HepG2 (cell line): ENCODE measurements at regions not wholly inside any gene's neighbourhood (a gene's known extent, or its start where the extent isn't known, plus 50 kb on each side); places are given as distances from the start of the nearest gene placed in this dataset.

ENCODE experiments used
- ATF7 ChIP-seq, 2 experiments: fragments of 450-650 bp in 1 of 2; sonication (generic) in 1 of 2; formaldehyde crosslinking in 1 of 2; IDR thresholded peaks; 2 replicates each; pipeline versions ENCODE4 v1.4.0 to v1.6.1; 2016 to 2020; ENCODE audit warnings: antibody characterized with exemption in 1 of 2, mild to moderate bottlenecking in 1 of 2, missing genetic modification reagents in 1 of 2
- CTCF ChIP-seq: sonication (generic); formaldehyde crosslinking; IDR thresholded peaks from 2 replicates; pipeline ENCODE4 v1.5.0; 2020; ENCODE audit warnings: mild to moderate bottlenecking, missing genetic modification reagents, moderate library complexity
- ELK4 ChIP-seq: sonication (generic); formaldehyde crosslinking; IDR thresholded peaks from 2 replicates; pipeline ENCODE4 v1.9.0; 2021; ENCODE audit warnings: missing genetic modification reagents, borderline replicate concordance
- RELA ChIP-seq: sonication (generic); formaldehyde crosslinking; IDR thresholded peaks from 2 replicates; pipeline ENCODE4 v1.4.0; 2020; ENCODE audit warnings: missing genetic modification reagents
- RFX5 ChIP-seq: IDR thresholded peaks from 2 replicates; pipeline ENCODE4 v1.6.1; 2011; ENCODE audit warnings: low read depth, low read length, improper control_type of control experiment
- SUZ12 ChIP-seq: fragments of 150-350 bp; IDR thresholded peaks from 2 replicates; pipeline ENCODE4 v1.6.1; 2014; ENCODE audit warnings: low read depth, low read length
- ZNF264 ChIP-seq: sonication (generic); formaldehyde crosslinking; IDR thresholded peaks from 2 replicates; pipeline ENCODE4 v1.4.0; 2020; ENCODE audit warnings: missing genetic modification reagents
- ZNF629 ChIP-seq: sonication (generic); formaldehyde crosslinking; conservative IDR thresholded peaks from 2 replicates; pipeline ENCODE4 v1.5.0; 2020; ENCODE audit warnings: missing genetic modification reagents

- no peak for TF ChIP-seq ZNF629 (CRISPR knock-in tag)
- no peak for TF ChIP-seq RELA (CRISPR knock-in tag)
- TF ChIP-seq ELK4 = no peak
- no peak for TF ChIP-seq ZNF264
- no peak for TF ChIP-seq SUZ12
- TF ChIP-seq ATF7 (IDR thresholded peaks at IDR 0.05) = no peak
- no peak for TF ChIP-seq ATF7 (CRISPR knock-in tag; IDR thresholded peaks at IDR 0.05)
- TF ChIP-seq CTCF = no peak
- no peak for TF ChIP-seq RFX5
Observed at GRCh38 chr6:1239805-1240204, 72.1 kb upstream of the FOXQ1 start.
